ENCODE measurements at regions not wholly inside any gene's neighbourhood (a gene's known extent, or its start where the extent isn't known, plus 50 kb on each side); places are given as distances from the start of the nearest gene placed in this dataset.
"Not testable (repeated sequence)": the region's sequence is repeated elsewhere in the genome, so short reads cannot be mapped to it uniquely, and the experiment has no call there.

DNA sequence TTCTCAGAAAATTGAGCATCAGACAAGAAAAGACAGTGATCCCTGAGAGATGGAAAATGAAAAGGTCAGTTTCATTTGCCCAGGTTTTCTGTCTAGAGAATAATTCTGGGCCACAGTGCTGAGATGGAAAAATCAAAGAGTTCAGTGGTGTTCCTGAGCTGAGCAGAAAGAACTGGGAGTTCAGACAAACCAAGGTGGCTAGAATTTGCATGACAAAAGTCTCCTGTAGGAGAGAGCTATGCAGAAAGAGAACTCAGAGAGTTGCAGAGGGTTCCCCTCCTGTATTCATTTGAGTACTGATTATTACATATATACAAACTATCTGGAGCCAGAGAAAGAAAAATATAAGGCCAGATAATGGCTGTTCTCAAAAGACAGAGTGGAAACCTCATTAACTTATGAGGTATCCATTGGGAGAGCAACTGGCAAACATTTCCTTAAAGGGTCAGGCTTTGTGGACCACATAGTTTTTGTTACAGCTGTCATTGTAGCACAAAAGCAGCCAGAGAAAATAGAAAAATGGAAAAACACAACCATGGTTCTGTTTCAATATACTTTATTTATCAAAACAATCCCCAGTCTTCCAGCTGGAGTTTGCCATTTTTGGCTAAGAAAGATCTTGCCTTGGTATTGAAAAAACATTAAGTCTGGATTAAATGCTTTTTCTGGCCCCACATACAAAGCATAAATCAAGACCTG lies 1004.1 kb downstream of the TBL1XR1 start:
- DNase-seq (ENCODE audit: low spot score) = no peak

DNA sequence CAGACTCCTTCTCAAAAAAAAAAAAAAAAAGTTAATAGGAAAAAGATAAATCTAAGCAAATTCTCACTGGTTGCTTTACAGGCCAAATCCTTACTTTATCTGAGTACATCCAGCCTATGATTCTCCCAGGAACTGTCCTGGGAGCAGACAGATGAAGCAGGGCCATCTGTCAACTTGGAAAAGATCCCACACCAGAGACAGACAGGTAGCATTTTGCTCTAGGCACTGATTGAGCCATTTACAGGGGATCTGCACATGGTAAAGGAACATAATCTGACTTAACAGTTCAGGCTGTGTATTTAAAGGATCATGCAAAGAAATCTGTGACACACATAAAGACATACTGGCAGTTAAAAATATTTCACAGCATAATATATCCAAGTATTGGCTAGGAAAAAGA lies 1006.5 kb downstream of the TBL1XR1 start:
- DNase-seq (ENCODE audit: low spot score) = no peak

DNA sequence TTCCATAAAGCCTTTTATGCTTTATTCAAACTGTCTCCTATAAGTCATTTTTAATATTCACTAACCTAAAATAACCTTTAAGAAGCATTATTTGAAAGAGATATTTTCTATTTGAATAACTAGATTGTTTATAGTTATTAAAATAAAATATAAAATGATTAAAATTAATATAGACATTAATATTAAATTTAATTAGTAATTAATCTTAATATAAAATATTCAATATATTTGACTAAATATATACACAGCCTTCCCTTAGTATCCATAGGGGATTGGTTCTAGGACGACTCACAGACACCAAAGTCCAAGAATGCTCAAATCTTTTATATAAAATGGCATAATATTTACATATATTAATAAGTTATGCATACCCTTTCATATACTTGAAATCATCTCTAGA lies 1014.1 kb downstream of the TBL1XR1 start:
- DNase-seq (ENCODE audit: low spot score) = no peak

DNA sequence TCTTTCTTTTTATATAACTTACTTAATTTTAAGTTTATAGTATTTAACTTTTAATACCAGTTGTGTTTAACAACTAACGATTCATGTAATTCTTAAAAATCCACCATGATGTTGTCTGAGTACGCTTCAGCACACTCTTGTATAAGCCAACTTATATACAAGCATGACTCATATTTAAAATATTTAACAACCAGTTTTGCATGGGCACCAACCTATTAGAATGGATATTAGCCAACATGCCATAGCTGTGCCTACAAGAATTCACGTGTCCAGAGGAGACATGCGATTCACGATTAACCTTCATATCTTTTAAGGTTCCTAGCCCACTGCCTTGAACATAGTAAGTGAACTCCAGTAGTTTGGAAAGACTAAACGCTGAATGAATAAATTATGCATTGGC lies 1023.2 kb downstream of the TBL1XR1 start:
- no peak for DNase-seq (ENCODE audit: low spot score)

DNA sequence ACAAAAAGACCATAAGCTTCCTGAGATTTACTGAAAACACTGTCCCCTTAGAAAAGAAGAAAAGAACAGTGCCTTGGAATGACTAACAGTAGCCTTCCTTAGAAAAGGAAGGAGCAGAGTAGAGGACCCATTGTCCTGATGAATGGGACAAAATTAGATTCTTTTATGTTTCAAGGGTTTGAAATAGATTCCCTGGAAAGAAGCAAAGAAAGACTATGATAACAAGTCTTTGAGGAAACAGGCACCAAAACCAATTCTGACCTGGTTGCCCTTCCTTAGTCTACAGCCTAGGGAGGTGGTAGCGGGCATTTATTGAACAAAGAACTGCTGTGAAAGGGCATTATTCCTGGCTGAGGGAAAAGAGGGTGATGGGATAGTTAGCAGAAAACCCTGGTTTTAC lies 1024.8 kb downstream of the TBL1XR1 start:
- DNase-seq (ENCODE audit: low spot score) = no peak

GRCh38 chr3:176167272-176167671 lies 1030.0 kb downstream of the TBL1XR1 start:
- no peak for DNase-seq (ENCODE audit: low spot score)

GRCh38 chr3:176160997-176161396 lies 1036.3 kb downstream of the TBL1XR1 start:
- DNase-seq (ENCODE audit: low spot score) = no peak

DNA sequence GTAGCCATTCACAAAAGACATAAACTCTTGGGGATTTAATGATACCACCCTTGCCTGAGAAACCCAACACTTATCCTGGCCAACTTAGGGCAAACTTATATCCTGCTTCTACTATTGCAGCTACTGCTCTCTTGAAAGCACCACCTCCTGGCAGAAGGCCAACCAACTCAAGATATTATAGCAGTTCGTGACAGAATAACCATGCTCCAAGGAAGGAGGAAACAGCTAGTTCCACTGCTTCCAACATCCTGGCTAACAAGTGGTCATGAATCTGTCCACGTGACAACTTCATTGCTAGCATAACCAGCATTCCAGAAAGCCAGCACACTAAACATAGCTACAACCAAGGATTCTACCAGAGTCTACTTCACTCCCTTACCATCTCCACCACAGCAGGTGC lies 1037.5 kb downstream of the TBL1XR1 start:
- no peak for DNase-seq (ENCODE audit: low spot score)

- no peak for DNase-seq (ENCODE audit: low spot score)
These were observed 1042.3 kb downstream of the TBL1XR1 start for GRCh38 chr3:176155012-176155411.

GRCh38 chr3:176149567-176149966 lies 1047.7 kb downstream of the TBL1XR1 start:
- no peak for DNase-seq (ENCODE audit: low spot score)

DNA sequence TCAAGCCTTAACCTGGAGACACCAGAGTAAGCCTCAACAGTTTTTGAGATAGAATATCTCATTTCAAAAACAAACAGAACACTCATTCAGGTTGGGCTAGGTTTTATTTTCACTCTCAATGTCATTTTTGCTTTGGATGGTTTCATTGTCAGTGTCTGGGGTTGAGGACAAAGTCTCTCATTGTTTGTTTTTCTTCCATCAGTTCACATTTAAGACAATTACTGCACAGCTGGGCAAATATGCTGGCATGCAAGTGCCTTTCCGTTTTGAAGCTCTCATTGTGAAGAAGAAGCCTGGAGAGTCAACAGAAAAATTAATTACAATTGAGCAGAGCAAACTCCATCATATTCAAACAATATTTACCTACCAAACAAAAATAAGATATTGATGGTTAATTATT lies 1050.0 kb downstream of the TBL1XR1 start:
- no peak for DNase-seq (ENCODE audit: low spot score)

DNA sequence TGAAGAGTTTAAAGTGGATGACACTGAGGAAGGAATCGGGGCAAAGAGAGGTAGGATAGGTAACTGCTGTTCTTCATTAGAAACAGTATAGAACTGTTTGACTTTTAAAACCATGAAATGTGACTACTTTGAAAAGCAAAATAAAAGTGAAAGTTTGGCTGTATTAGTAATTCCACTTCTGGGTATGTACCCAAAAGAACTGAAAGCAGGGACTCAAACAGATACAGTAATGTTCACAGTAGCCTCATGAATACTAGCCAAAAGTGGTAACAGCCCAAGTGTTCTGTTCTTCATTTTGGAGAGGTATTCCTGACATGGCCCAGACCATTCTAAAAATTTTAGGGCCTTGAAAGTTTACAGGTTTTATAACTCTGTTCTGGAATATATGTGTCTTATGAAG lies 1055.4 kb downstream of the TBL1XR1 start:
- DNase-seq (ENCODE audit: low spot score) = no peak

- DNase-seq (ENCODE audit: low spot score) = no peak
These were observed 1076.8 kb downstream of the TBL1XR1 start for GRCh38 chr3:176120507-176120906.

DNA sequence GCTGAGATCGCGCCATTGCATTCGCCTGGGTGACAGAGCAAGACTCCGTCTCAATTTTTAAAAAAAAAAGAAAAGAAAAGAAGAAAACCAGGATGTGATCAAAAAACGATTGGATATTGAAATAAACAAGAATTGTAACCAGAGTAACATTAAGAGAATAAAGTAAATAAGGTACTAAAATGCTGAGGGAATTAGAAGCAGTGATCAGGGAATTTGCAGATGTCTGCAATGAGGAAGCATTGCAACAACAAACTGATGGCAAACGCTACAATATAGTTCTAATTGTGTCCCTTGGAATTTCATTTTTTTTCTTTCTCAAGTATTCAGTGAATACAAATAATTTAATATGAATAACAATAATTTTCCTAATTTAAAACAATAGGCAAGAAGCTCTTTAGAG lies 1077.5 kb downstream of the TBL1XR1 start:
- no peak for DNase-seq (ENCODE audit: low spot score)

DNA sequence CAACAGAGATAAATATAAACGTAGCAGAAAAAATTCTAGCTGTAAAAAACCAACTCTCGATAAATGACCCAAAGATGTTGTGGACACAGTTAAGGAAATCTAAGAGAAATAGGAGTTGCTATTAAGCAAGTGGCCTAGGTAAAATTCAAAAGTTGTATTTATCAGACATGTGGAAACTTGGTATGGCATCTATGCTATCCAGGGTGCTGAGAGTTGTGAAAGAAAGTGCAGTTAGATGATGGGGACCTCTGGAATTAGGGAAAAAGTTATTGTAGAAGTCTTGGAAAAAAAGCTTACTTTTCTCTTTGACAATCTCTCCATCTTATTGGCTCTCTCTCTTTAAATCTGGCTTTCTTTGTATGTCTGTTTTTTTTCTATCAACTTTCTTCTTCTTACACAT lies 1090.9 kb downstream of the TBL1XR1 start:
- DNase-seq (ENCODE audit: low spot score) = no peak

DNA sequence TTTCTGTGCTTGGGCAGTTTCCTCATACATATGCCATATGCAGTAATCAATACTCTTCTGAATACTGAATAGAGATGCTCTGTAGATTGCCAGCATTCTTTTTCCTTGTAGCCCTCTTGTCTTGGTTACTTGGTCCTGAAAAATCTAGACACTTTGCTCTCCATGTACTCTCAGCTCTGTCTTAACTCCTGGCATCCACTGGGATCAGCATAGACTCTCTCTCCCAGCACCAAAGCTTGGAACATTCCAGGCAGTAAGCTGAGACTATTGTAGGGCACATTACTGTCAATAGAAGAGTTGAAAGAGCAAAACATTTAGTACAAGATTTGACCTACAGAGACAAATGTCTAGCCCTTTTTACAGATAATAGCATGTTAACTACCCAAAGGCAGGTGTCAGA lies 1100.3 kb downstream of the TBL1XR1 start:
- no peak for DNase-seq (ENCODE audit: low spot score)

DNA sequence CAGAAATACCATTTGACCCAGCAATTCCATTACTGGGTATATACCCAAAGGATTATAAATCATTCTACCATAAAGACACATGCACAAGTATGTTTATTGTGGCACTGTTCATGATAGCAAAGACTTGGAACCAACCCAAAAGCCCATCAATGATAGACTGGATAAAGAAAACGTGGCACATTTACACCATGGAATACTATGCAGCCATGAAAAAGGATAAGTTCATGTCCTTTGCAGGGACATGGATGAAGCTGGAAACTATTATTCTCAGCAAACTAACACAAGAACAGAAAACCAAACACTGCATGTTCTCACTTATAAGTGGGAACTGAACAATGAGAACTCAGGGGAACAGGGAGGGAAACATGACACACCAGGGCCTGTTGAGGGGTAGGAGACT lies 1103.4 kb downstream of the TBL1XR1 start:
- not testable (repeated sequence) for DNase-seq (ENCODE audit: low spot score)

GRCh38 chr3:176090727-176091126 lies 1106.6 kb downstream of the TBL1XR1 start:
- DNase-seq (ENCODE audit: low spot score) = no peak

DNA sequence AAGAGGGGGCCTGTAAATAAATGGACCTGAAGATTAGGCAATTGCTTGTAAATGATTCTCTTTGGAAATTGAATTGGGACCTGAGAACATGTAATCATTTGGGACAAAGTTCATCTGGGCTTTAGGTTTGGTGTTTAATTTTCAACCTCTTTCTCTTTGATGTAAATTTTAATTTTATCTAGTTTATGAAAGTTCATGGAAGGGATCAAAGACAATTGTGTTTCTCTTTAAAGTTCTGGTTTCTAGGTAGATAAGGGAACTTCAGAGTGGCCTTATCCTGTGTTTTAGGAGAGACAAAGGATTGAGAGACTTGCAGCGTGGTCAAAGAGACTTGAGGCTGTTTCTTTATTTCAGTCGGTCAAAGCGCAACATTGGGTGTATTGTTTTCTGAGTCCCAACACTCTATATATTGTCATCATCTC lies 1108.3 kb downstream of the TBL1XR1 start:
- no peak for DNase-seq (ENCODE audit: low spot score)

GRCh38 chr3:176087066-176087697 lies 1110.1 kb downstream of the TBL1XR1 start:
- no peak for DNase-seq (ENCODE audit: low spot score)

GRCh38 chr3:176079785-176080184 lies 1117.5 kb downstream of the TBL1XR1 start:
- no peak for DNase-seq (ENCODE audit: low spot score)

DNA sequence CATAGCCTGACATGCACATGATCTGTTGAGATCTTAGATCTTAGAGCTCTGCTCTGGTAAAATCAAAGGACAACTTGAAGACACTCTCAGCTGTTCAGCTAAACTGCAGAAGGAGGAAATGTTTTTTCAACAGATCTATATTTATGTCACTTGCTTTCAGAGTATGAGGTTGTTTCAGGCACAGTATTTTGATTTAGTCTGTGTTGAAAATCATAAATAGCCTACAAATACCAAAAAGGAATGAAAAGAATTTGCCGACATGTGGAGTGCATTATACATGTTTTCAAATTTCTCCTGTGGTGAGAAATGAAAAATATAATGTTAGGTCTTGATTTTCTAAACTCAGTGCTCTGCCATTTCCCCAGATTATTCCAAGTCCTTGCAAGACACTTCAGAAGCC lies 1118.4 kb downstream of the TBL1XR1 start:
- DNase-seq (ENCODE audit: low spot score) = no peak

DNA sequence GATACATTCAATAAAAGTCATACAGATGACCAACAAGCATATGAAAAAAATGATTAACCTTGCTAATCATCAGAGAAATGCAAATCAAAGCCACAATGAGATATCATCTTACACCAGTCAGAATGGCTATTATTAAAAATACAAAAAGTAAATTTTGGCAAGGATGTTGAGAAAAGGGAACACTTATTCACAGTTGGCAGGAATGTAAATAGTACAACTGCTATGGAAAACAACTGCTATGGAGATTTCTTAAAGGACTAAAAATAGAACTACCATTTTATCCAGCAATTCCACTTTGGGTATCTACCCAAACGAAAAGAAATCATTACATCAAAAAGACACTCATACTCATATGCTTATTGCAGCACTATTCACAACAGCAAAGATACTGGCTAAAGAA lies 1121.8 kb downstream of the TBL1XR1 start:
- no peak for DNase-seq (ENCODE audit: low spot score)

GRCh38 chr3:176075046-176075445 lies 1122.2 kb downstream of the TBL1XR1 start:
- no peak for DNase-seq (ENCODE audit: low spot score)

Data from kidney capillary endothelial cell (primary cell).